ENCODE measurements at regions not wholly inside any gene's neighbourhood (a gene's known extent, or its start where the extent isn't known, plus 50 kb on each side); places are given as distances from the start of the nearest gene placed in this dataset.

GRCh38 chr1:199877526-199878384, 149.8 kb upstream of the NR5A2 start:
- in situ Hi-C loops (cut with HindIII; ENCODE audit: low sequenced_read_pairs) = no loop called here
- no peak overlapping the region for H3K4me3 ChIP-seq (ENCODE audit: low read depth, low read length)
- no peak for TF ChIP-seq CTCF (IDR thresholded peaks at IDR 0.05; ENCODE audit: low read depth, low read length, missing control alignments)
- DNase-seq (ENCODE audit: low read depth) = no peak

GRCh38 chr1:199878823-199879222, 148.7 kb upstream of the NR5A2 start:
- no peak for DNase-seq (ENCODE audit: low read depth)
- no peak for TF ChIP-seq CTCF (IDR thresholded peaks at IDR 0.05; ENCODE audit: low read depth, low read length, missing control alignments)
- in situ Hi-C loops (cut with HindIII; ENCODE audit: low sequenced_read_pairs) = no loop called here
- H3K4me3 ChIP-seq (ENCODE audit: low read depth, low read length) = no peak overlapping the region

GRCh38 chr1:199898654-199899053, 128.9 kb upstream of the NR5A2 start:
- no peak for DNase-seq (ENCODE audit: low read depth)
- in situ Hi-C loops (cut with HindIII; ENCODE audit: low sequenced_read_pairs) = no loop called here
- no peak for TF ChIP-seq CTCF (IDR thresholded peaks at IDR 0.05; ENCODE audit: low read depth, low read length, missing control alignments)
- H3K4me3 ChIP-seq (ENCODE audit: low read depth, low read length) = no peak overlapping the region

- no peak overlapping the region for H3K4me3 ChIP-seq (ENCODE audit: low read depth, low read length)
- TF ChIP-seq CTCF (IDR thresholded peaks at IDR 0.05; ENCODE audit: low read depth, low read length, missing control alignments) = no peak
- DNase-seq (ENCODE audit: low read depth) = no peak
- in situ Hi-C loops (cut with HindIII; ENCODE audit: low sequenced_read_pairs) = no loop called here
Measured at GRCh38 chr1:199901341-199901740, 126.2 kb upstream of the NR5A2 start.

GRCh38 chr1:199907361-199907760, 120.1 kb upstream of the NR5A2 start:
- no peak overlapping the region for H3K4me3 ChIP-seq (ENCODE audit: low read depth, low read length)
- DNase-seq (ENCODE audit: low read depth) = no peak
- TF ChIP-seq CTCF (IDR thresholded peaks at IDR 0.05; ENCODE audit: low read depth, low read length, missing control alignments) = no peak
- in situ Hi-C loops (cut with HindIII; ENCODE audit: low sequenced_read_pairs) = no loop called here

- no peak for DNase-seq (ENCODE audit: low read depth)
- in situ Hi-C loops (cut with HindIII; ENCODE audit: low sequenced_read_pairs) = no loop called here
Measured at GRCh38 chr1:199909137-199909536, 118.4 kb upstream of the NR5A2 start.

More at GRCh38 chr1:199909137-199909536, 118.4 kb upstream of the NR5A2 start:
- TF ChIP-seq CTCF (IDR thresholded peaks at IDR 0.05; ENCODE audit: low read depth, low read length, missing control alignments) = no peak
- H3K4me3 ChIP-seq (ENCODE audit: low read depth, low read length) = no peak overlapping the region
